Fibroblast of skin of left biceps (primary cell): ENCODE measurements at regions not wholly inside any gene's neighbourhood (a gene's known extent, or its start where the extent isn't known, plus 50 kb on each side); places are given as distances from the start of the nearest gene placed in this dataset.
"Not testable (repeated sequence)": the region's sequence is repeated elsewhere in the genome, so short reads cannot be mapped to it uniquely, and the experiment has no call there.

Experiments
- DNase-seq, 2 experiments: peaks; one replicate each; pipeline ENCODE4 v3.0.0-alpha.2; 2013; ENCODE audit warnings: low read depth in 2 of 2

DNA sequence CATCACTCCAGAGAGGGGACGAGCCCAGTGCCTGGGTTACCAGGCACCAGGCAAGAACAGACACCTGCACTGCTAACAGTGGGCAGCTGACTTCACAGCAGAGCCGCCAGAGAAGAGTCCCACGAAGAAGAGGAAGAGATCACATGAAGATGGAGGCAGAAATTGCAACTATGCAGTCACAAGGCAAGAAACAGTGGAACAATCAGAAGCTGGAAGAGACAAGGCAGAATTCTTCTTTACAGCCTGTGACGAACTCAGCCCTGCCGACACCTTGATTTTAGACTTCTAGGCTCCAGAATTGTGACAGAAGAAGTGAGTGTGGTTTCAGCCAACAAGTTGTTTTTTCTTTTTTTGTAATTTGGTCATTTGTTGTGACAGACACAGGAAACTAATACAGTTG is 59.2 kb downstream of the IL12A start:
- no peak for DNase-seq

DNA sequence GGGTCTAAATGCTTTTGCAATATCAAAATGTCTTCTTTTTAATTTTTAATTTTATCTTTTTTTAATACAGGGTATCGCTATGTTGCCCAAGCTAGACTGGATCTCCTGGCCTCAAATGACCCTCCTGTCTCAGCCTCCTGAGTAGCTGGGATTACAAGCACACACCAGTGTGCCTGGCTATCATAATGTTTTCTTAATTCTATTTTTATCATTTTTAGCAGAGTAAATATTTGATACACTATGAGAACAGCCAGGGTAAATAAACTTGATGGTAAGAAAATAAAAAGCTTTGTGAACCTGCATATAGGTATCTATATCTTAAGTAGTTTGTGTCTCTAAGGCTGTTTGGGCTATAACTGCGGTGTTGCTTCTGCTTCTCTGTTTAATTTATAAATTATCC is 60.4 kb downstream of the IL12A start:
- DNase-seq, result no peak

DNA sequence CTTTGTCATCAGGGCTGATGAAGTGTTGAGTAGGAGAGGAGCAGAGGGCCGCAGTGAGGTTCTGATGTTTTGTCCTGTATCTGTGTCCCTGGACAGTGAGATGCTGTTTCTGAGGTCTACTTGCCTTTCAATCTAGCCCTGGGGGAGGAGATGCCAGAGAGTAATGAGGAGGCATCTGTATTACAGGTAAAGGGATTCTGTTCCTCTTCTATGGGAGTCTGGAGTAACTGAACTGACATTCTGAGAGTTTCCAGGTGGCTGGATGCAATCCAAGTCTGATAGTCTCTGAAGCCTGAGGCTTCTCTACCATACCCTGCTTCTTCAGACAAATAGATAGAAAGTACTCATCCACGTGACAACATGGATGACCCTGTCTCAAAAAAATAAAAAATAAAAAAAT is 60.9 kb downstream of the IL12A start:
- DNase-seq, result no peak

DNA sequence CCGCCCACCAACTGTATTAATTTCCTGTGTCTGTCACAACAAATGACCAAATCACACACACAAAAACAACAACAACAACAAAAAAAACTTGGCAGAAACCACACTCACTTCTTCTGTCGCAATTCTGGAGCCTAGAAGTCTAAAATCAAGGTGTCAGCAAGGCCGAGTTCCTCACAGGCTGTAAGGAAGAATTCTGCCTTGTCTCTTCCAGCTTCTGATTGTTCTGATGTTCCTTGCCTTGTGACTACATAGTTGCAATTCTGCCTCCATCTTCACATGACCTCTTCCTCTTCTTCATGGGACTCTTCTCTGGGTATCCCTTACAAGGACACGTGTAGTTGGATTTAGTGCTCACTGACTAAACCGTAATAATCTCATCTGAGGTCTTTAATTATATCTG is 61.4 kb downstream of the IL12A start:
- DNase-seq, result no peak

DNA sequence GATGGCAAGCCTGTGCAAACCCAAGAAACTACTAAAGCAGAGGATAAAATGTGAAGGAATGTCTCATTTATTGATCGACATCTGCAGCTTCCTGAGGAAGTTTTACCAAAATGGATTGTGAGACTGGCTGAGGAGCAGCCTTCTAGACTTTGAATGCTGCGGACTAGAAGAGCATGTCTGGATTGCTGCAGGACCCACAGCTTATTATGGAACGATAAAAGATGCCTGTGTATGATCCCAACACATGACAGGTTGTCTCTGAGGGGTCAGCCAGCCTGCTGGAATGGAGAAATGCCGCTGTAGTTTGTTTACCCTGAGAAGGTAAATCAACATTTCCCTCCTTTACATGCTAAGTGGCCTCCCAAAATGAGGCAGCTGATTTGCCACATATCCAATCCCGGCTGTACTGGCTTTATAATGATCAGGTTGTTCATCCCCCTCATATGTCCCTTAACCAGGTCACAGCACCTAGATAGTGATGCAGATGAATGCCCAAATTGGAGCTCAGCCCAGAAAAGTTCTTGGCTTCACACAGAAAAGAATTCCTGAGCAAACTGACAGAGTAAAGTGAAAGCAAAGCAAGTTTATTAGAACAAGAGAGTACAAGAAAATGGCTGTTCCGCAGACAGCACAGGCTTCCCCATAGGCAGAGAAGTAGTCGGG is 63.9 kb downstream of the IL12A start:
- no peak for DNase-seq

DNA sequence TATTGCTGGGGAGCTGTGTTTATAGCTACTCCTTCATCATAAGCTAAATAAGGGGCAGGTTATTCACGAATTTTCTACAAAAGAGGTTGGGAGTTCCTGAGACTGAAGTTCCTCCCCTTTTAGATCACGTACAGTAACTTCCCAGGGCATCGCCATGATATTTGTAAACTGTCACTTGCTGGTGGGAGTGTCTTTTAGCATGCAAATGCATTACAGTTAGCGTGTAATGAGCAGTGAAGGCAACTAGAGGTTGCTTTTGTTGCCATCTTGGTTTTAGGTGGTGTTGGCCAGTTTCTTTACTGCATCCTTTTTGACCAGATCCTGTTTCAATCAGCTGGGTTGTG is 64.4 kb downstream of the IL12A start:
- no peak for DNase-seq

DNA sequence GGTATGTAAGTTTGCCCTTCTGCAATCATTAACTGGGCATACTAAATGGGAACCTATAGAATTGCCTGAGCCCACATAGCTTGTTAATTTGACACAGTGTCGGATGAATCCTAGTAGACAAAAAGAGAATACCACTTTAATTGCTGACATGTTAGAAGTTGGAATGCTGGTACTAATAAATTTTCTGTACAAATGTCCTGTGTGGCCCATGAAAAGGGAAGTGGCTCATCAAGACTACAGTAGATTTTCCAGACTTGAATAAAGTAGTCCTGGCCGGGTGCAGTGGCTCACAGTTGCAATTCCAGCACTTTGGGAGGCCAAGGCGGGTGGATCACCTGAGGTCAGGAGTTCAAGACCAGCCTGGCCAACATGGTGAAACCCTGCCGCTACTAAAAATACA is 66.2 kb downstream of the IL12A start:
- DNase-seq, result not testable (repeated sequence)

DNA sequence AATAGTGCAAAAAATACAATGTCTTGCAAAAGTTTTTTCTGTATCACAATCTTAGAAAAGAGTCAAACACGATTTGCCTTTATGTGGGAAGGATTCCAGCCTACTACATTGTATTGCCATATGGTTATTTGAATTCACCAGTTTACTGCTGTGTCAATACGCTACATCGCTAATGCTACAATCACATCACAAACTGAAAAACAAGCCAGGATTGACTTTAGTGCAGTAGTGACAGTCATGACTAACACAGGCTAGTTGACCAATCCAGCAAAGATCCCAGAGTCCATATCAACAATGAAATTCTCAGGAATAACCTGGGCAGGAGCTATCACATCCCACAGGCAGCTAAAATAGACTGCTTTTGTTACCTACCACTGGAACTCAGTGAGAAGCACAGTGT is 67.0 kb downstream of the IL12A start:
- DNase-seq, result no peak

DNA sequence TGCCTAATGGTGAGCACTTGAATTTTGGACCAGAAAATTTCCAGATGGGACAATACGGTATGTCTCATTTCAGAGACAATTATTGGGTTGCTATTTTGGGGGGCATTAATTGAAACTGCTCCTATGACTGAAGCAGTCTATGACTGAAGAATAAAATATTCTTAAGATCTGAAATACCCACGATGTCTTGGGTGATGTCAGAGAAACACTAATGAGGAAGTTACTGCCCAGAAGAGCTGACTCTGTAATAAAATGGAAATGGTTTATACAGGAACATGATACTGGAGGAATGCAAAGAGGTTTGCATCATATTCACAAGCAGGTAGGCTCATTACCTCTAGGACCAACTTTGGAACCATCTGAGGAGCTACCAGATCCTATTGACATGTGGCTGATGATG is 68.7 kb downstream of the IL12A start:
- DNase-seq, result no peak

DNA sequence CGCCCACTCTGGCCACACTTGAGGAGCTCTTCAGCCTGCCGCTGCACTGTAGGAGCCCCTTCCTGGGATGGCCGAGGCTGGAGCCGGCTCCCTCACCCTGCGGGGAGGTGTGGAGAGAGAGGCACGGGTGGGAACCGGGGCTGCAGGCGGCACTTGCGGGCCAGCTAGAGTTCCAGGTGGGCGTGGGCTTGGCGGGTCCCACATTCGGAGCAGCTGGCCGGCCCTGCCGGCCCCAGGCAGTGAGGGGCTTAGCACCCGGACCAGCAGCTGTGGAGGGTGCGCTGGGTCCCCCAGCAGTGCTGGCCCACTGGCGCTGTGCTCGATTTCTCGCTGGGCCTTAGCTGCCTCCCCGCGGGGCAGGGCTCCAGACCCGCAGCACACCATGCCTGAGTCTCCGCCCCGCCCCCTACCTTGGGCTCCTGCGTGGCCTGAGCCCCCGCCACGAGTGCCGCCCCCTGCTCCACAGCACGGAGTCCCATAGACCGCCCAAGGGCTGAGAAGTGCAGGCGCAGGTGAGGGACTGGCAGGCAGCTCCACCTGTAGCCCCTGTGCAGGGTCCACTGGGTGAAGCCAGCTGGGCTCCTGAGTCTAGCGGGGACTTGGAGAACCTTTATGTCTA is 71.9 kb downstream of the IL12A start:
- DNase-seq, result no peak

DNA sequence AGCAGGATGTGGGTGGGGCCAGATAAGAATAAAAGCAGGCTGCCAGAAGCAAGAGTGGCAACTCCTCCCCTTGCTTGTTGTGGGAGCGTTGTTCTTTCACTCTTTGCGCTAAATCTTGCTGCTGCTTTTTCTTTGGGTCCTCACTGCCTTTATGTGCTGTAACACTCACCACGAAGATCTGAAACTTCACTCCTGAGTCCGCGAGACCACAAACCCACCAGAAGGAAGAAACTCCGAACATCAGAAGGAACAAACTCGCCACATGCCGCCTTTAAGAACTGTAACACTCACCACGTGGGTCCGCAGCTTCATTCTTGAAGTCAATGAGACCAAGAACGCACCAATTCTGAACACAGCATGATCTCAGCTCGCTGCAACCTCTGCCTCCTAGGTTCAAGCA is 72.9 kb downstream of the IL12A start:
- no peak for DNase-seq

DNA sequence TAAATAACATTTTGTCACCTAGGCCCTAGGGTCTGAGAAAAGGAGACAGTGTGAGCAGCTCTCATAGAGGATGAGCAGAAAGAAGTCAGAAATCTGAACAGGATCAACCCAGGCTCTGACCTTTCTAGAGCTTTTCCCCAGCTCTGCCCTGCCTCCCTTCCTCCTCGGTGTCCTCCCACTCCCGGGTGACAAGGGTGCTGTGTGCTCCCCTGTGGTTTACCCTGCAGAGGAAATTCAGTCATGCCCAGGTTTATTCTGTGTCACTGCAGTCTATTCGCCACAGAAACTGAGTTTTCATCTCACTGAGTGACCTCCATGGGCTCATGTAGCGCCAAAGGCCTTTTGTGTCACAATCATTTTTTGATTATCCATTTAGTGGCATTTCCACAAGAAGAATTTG is 76.6 kb downstream of the IL12A start:
- DNase-seq, result no peak

DNA sequence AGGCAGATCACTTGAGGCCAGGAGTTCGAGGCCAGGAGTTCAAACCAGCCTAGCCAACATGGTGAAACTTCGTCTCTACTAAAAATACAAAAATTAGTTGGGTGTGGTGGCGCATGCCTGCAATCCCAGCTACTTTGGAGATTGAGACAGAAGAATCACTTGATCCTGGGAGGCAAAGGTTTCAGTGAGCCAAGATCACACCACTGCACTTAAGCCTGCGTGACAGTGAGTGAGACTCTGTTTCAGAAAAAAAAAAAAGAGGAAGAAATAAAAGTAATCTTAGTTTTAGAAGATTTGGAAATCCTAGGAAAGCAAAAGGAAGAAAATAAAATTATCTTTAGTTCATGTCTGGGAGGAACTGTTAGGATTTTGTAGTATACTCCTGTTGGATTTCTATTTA is 77.2 kb downstream of the IL12A start:
- no peak for DNase-seq

DNA sequence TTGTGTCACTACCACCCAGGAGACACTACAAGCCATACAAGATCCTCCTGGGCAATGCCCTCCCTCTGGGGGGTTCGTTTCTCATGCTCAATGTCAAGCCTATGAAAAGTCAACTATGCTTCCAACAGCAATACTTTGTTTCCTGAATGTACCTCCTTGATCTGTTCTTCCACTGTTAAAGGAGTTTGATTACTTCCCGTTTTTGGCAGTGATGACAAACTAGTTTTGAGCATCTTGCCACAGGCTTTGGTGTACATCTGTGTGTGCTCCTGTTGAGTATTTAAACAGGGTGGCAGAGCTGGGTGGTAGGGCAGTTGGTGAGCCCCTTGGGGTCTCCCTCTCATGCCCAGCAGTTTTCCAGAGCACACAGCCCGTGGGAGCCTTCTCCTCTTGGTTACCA is 81.4 kb downstream of the IL12A start:
- DNase-seq, result no peak

DNA sequence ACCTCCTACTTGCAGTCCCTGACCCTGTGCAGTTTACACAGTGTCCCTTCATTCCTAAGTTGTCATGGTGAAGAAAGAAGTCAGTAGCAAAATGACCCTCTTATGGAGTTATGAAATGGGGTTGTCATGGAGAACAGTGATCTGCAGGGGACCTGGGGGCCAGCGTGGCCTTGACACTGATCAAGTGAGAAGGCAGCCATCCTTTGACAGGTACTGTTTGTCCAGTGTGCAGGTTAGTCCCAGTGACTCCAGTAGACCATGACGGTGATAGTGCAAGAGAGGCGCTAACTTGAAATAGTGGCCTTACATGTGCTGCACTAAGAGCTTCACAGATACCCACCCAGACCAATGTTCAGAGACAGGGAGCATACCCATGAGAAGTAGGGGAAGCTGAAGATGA is 87.9 kb downstream of the IL12A start:
- no peak for DNase-seq

DNA sequence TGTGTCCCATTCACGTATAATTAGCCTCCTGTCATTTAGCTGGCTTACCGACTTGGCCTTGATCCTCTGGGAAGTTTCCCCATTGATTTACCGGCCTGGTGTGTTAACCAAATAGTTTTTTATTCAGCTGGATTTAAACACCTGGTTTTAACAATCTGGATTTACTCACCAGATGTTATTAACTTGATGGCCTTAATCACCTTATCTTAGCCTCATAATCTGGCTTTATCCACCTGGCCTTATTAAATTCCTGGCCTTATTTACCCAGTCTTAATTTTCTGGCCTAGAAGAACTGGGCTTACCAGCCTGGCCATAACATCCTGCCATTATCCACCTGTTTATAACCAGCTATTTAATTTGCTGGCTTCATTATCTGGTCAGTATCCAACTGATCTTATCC is 89.9 kb downstream of the IL12A start:
- DNase-seq, result no peak

DNA sequence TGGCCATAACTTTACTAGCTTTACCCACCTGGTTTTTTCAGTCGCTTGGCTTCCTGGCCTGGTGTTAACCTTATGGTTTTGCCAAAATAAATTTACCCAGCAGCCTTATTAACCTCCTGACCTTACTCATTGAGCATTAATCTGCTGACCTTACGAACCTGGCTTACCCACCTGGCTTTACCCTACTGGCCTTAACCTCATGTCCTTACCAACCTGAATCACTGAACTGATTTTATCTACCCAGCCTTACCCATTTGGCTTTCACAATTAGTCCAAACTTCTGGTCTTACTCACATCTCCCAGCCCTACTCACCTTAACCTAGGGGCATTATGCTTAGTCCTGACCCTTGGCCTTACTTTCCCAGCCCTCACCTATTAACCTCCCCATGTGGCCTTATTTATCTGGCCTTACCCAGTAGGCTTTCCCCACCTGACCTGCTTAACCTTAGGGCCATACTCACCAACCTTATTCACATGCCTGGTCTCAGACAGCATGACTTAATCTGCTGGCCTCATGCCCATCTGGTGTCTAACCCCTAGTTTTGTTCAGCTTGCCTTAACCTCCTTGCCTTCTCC is 93.4 kb downstream of the IL12A start:
- no peak for DNase-seq

DNA sequence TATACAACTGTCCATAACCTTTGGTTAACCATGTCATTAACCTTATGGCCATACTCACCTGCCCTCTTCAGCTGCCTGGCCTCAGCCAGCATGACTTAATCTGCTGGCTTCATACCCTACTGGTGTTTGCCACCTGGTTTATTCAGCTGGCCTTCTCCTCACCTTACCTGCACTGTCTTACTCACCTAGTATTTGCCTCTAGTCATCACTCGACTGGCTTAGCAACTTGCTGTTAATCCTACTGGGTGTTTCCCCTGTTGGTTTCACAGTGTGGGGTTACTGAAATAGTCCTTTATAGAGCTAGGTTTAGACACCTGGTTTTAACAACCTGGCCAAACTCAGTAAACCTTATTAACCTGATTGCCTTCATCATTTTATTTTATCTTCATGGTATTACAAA is 96.4 kb downstream of the IL12A start:
- DNase-seq, result no peak

DNA sequence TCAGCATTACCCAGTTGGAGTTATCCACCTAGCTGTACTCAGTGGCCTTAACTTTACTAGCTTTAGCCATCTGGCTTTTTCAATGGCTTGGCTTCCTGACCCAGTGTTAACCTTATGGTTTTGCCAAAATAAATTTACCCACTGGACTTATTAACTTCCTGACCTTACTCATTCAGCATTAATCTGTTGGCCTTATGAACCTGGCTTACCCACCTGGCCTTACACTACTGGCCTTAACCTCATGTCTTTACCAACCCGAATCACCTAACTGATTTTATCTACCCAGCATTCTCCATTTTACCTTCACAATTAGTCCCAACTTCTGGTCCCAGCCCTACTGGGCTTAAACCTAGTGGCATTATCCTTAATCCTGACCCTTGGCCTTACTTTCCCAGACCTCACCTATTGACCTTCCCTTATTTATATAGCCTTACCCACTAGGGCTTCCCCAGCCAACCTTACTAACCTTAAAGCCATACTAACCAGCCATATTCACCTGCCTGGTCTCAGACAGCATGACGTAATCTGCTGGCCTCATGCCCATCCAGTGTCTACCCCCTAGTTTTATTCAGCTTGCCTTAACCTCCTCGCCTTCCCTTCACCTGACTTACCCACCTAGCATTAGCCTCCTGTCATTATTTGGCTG is 100.0 kb downstream of the IL12A start:
- no peak for DNase-seq

DNA sequence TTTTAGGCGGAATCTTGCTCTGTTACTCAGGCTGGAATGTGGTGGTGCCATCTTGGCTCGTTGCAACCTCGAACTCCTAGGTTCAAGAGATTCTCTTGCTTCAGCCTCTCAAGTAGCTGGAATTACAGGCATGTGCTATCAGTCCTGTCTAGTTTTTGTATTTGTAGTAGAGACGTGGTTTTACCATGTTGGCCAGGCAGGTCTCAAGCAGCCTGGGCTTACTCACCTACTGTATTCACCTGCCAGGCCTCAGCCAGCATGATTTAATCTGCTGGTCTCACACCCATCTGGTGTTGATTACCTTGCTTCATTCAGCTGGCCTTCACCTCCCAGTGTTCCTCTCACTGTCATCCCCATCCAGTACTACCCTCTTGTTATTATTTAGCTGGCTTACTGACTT is 102.0 kb downstream of the IL12A start:
- no peak for DNase-seq

DNA sequence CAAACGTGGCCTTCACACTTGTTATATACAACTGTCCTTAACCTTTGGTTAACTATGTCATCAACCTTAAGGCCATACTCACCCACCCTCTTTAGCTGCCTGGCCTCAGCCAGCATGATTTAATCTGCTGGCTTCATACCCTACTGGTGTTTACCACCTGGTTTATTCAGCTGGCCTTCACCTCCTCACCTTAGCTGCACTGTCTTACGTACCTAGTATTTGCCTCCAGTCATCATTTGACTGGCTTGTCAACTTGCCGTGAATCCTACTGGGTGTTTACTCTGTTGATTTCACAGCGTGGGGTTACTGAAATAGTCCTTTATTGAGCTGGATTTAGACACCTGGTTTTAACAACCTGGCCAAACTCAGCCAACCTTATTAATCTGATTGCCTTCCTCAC is 102.8 kb downstream of the IL12A start:
- DNase-seq, result no peak

DNA sequence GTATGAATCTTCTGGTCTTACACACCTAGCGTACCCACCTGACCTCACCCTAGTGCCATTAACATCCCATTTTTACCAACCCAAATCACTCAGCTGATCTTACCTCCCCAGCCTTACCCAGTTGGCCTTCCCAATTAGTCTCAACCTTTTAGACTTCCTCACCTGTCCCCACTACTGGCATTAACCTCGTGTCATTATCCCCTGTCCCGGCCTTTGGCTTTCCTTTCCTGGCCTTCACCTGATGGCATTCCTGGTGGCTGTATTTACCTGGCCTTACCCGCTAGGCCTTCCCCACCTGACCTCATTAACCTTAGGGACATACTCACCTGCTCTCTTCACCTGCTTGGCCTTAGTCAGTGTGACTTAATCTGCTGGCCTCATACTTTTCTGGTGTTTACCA is 104.1 kb downstream of the IL12A start:
- DNase-seq, result no peak

DNA sequence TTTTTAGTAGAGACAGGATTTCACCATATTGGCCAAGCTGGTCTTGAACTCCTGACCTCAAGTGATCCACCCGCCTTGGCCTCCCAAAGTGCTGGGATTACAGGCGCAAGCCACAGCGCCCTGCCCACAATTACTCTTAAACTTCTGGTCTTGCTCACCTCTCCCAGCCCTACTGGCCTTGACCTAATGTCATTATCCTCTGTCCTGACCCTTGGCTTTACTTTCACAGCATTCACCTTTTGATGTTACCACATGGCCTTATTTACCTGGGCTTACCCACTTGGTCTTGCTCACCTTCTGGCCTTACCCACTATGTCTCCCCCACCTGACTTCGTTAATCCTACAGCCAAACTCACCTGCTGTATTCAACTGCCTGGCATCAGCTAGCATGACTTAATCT is 105.9 kb downstream of the IL12A start:
- DNase-seq, result no peak
